H1 (cell line): ENCODE measurements at regions not wholly inside any gene's neighbourhood (a gene's known extent, or its start where the extent isn't known, plus 50 kb on each side); places are given as distances from the start of the nearest gene placed in this dataset.

ENCODE experiments used
- ASH2L ChIP-seq: fragments of 200-600, 300-600 bp; sonication (generic); IDR thresholded peaks from one replicate; pipeline ENCODE4 v1.7.1; 2017; ENCODE audit warnings: low read length
- CHD7 ChIP-seq: fragments of 300-600 bp; sonication (generic); IDR thresholded peaks from 2 replicates; pipeline ENCODE4 v1.7.1; 2012; ENCODE audit warnings: low read length, moderate library complexity, mild to moderate bottlenecking, inconsistent platforms; ENCODE audit not compliant: insufficient replicate concordance
- CTCF ChIP-seq, 3 experiments: IDR thresholded peaks; 1 replicate in 2 of 3; 2 replicates in 1 of 3; pipeline versions ENCODE4 v1.5.1 to v1.6.1; 2011; ENCODE audit warnings: low read length in 3 of 3, mild to moderate bottlenecking in 3 of 3, inconsistent platforms in 2 of 3, low read depth in 1 of 3, moderate library complexity in 1 of 3; ENCODE audit not compliant: insufficient read depth in 1 of 3; ENCODE audit errors: control extremely low read depth in 1 of 3
- HDAC6 ChIP-seq: IDR thresholded peaks from one replicate; pipeline ENCODE4 v1.7.1; 2012; ENCODE audit warnings: low read depth, mild to moderate bottlenecking, inconsistent platforms, low read length, moderate library complexity
- POU5F1 ChIP-seq: IDR thresholded peaks from 2 replicates; pipeline ENCODE4 v1.6.1; 2011; ENCODE audit warnings: low read depth, mild to moderate bottlenecking, low read length, moderate library complexity

GRCh38 chr20:22861231-22861980, 173.7 kb upstream of the SSTR4 start (continued):
- TF ChIP-seq CHD7, result no peak
- no peak for TF ChIP-seq CTCF (IDR thresholded peaks at IDR 0.05; ENCODE audit: control extremely low read depth in 1 of 3, insufficient read depth in 1 of 3, low read depth in 1 of 3, low read length in 3 of 3)
- no peak for TF ChIP-seq HDAC6
- TF ChIP-seq POU5F1, result no peak
- TF ChIP-seq ASH2L, result no peak
